ENCODE measurements at regions not wholly inside any gene's neighbourhood (a gene's known extent, or its start where the extent isn't known, plus 50 kb on each side); places are given as distances from the start of the nearest gene placed in this dataset.

DNA sequence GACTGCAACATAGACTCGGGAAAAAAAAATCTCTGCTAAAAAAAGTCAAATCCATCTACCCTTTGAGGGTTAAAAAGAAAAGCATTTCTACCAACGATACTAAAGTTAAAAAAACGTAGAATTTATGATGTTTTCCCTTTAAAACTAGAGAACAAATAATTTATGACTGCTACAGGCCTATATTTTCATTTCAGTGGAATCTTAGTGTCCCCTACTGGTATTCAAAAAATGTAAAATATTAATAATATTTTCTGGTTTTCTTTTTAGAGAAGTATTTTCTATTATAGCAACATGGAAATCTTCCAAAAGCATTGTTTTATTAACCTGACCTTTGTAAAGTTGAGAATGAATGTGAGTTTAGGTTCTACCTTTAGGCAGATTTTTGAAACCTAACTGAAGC, 1582.2 kb downstream of the MRPL39 start:
- no peak for ATAC-seq (ENCODE audit: low read depth)
- Histone ChIP-seq H3K4me1 (ENCODE audit: control insufficient read depth in 2 of 2, insufficient read depth in 2 of 2, low read length in 2 of 2) (no peaks in the 10 kb centered on the region), H3K36me3 (replicated peaks in 1 of 2; ENCODE audit: control extremely low read depth in 1 of 2, control insufficient read depth in 1 of 2, extremely low read depth in 1 of 2, insufficient read depth in 2 of 2, low read length in 1 of 2) (no peaks in the 10 kb centered on the region), H3K9me3 (ENCODE audit: control extremely low read depth in 1 of 3, control insufficient read depth in 2 of 3, insufficient read depth in 1 of 3, low read length in 2 of 3) (peaks cover 1 to 5% (median 5%) of the 10 kb centered on the region in 3 donors), H4K20me1 (ENCODE audit: control insufficient read depth, insufficient read depth, low read length, poor library complexity, severe bottlenecking) (no peaks in the 10 kb centered on the region), H3K27ac (ENCODE audit: low read length in 2 of 2) (no peak overlapping the region), H3K9ac (ENCODE audit: low read length) (no peak overlapping the region), H3K4me3 (ENCODE audit: control extremely low read depth in 1 of 5, extremely low read depth in 1 of 5, insufficient read depth in 1 of 5, low read depth in 2 of 5, low read length in 4 of 5) (no peak overlapping the region), H2AFZ (ENCODE audit: insufficient read depth, low read depth, low read length, poor library complexity, severe bottlenecking) (no peak overlapping the region), H3K4me2 (replicated peaks; ENCODE audit: low read depth, low read length, poor library complexity, severe bottlenecking) (no peak overlapping the region), H3K79me2 (ENCODE audit: control insufficient read depth, insufficient read depth, low read length) (no peaks in the 10 kb centered on the region), H3K27me3 (replicated peaks in 1 of 4; ENCODE audit: control extremely low read depth in 1 of 4, control insufficient read depth in 3 of 4, insufficient read depth in 4 of 4, low read length in 3 of 4) (no peaks in the 10 kb centered on the region)
- no peak overlapping the region for H3K27ac Mint-ChIP-seq
- H3K4me3 Mint-ChIP-seq = no peak overlapping the region
- CTCF ChIA-PET = no interaction called here
- no peak for DNase-seq
- intact Hi-C loops (cut with micrococcal nuclease) = no loop called here
- H3K4me1 Mint-ChIP-seq = no peaks in the 10 kb centered on the region
- POLR2A ChIA-PET = no interaction called here
- no peaks in the 10 kb centered on the region for H3K9me3 Mint-ChIP-seq (ENCODE audit: insufficient read depth)
- TF ChIP-seq, protein P1, sequence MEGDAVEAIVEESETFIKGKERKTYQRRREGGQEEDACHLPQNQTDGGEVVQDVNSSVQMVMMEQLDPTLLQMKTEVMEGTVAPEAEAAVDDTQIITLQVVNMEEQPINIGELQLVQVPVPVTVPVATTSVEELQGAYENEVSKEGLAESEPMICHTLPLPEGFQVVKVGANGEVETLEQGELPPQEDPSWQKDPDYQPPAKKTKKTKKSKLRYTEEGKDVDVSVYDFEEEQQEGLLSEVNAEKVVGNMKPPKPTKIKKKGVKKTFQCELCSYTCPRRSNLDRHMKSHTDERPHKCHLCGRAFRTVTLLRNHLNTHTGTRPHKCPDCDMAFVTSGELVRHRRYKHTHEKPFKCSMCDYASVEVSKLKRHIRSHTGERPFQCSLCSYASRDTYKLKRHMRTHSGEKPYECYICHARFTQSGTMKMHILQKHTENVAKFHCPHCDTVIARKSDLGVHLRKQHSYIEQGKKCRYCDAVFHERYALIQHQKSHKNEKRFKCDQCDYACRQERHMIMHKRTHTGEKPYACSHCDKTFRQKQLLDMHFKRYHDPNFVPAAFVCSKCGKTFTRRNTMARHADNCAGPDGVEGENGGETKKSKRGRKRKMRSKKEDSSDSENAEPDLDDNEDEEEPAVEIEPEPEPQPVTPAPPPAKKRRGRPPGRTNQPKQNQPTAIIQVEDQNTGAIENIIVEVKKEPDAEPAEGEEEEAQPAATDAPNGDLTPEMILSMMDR (IDR thresholded peaks at IDR 0.05) = no peak
- TF ChIP-seq EZH2 (IDR thresholded peaks at IDR 0.05; ENCODE audit: borderline replicate concordance, insufficient read depth, low read depth, low read length, poor library complexity, severe bottlenecking) = no peak
- no CpG with 5 or more reads among the region's 3 CpGs for WGBS (ENCODE audit: insufficient coverage)
- no peaks in the 10 kb centered on the region for H3K27me3 Mint-ChIP-seq

DNA sequence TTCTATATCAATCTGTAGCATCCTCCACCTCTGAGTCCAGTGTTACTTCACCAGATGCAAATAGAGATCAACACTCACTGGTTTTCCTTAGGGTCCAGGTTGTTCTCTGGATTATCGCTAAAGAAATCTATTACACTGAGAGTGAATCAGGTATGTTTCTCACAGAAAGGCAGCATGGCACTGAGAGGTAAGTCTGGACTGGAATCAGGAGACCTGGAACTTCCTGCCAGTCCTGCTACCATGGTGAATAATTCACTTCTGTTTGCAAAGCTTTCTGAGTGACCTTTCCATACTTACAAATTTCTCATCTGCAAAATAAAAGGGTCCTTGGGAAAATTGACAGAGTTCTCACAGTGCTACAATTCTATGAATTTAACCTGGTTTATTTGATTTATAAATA, 1583.3 kb downstream of the MRPL39 start:
- POLR2A ChIA-PET = no interaction called here

More for the DNA sequence above, 1583.3 kb downstream of the MRPL39 start:
- H3K9ac ChIP-seq (ENCODE audit: low read length) = no peak overlapping the region
- no peaks in the 10 kb centered on the region for H3K36me3 ChIP-seq (replicated peaks in 1 of 2; ENCODE audit: control extremely low read depth in 1 of 2, control insufficient read depth in 1 of 2, extremely low read depth in 1 of 2, insufficient read depth in 2 of 2, low read length in 1 of 2)
- ATAC-seq (ENCODE audit: low read depth) (no peak), DNase-seq (no peak)
- H3K4me3 ChIP-seq (ENCODE audit: control extremely low read depth in 1 of 5, extremely low read depth in 1 of 5, insufficient read depth in 1 of 5, low read depth in 2 of 5, low read length in 4 of 5) = no peak overlapping the region
- Mint-ChIP-seq H3K27ac (no peak overlapping the region), H3K9me3 (ENCODE audit: insufficient read depth) (peaks cover 9% of the 10 kb centered on the region), H3K27me3 (no peaks in the 10 kb centered on the region), H3K4me1 (no peaks in the 10 kb centered on the region), H3K4me3 (no peak overlapping the region)
- 100% methylated on average over 1 of the region's 1 CpG for WGBS (ENCODE audit: insufficient coverage)
- intact Hi-C loops (cut with micrococcal nuclease) = no loop called here
- H3K27me3 ChIP-seq (replicated peaks in 1 of 4; ENCODE audit: control extremely low read depth in 1 of 4, control insufficient read depth in 3 of 4, insufficient read depth in 4 of 4, low read length in 3 of 4) = no peaks in the 10 kb centered on the region
- H3K27ac ChIP-seq (ENCODE audit: low read length in 2 of 2) = no peak overlapping the region
- H3K4me1 ChIP-seq (ENCODE audit: control insufficient read depth in 2 of 2, insufficient read depth in 2 of 2, low read length in 2 of 2) = no peaks in the 10 kb centered on the region
- TF ChIP-seq, protein P1 (IDR thresholded peaks at IDR 0.05) = no peak
- no peak for TF ChIP-seq EZH2 (IDR thresholded peaks at IDR 0.05; ENCODE audit: borderline replicate concordance, insufficient read depth, low read depth, low read length, poor library complexity, severe bottlenecking)
- H3K4me2 ChIP-seq (replicated peaks; ENCODE audit: low read depth, low read length, poor library complexity, severe bottlenecking) = no peak overlapping the region
- CTCF ChIA-PET = no interaction called here
- H3K9me3 ChIP-seq (ENCODE audit: control extremely low read depth in 1 of 3, control insufficient read depth in 2 of 3, insufficient read depth in 1 of 3, low read length in 2 of 3) = peaks cover 1 to 12% (median 8%) of the 10 kb centered on the region in 3 donors
- H3K79me2 ChIP-seq (ENCODE audit: control insufficient read depth, insufficient read depth, low read length) = no peaks in the 10 kb centered on the region
- no peak overlapping the region for H2AFZ ChIP-seq (ENCODE audit: insufficient read depth, low read depth, low read length, poor library complexity, severe bottlenecking)
- H4K20me1 ChIP-seq (ENCODE audit: control insufficient read depth, insufficient read depth, low read length, poor library complexity, severe bottlenecking) = no peaks in the 10 kb centered on the region

Data from B cell (primary cell).